CD4-positive, alpha-beta memory T cell (primary cell): ENCODE measurements at regions not wholly inside any gene's neighbourhood (a gene's known extent, or its start where the extent isn't known, plus 50 kb on each side); places are given as distances from the start of the nearest gene placed in this dataset.

ENCODE experiments used
- CTCF ChIA-PET: fragments of 350-600 bp; sonication (Branson Sonifier 250); formaldehyde crosslinking; loops from one replicate; lab custom pipeline; 2021; ENCODE audit warnings: inconsistent platforms; ENCODE audit not compliant: partially characterized antibody; lab: Charles Lee
- POLR2A ChIA-PET: fragments of 350-600 bp; sonication (Branson Sonifier 250); formaldehyde crosslinking; loops from one replicate; lab custom pipeline; 2021; ENCODE audit not compliant: partially characterized antibody; lab: Charles Lee
- DNase-seq, 5 donors: peaks; one replicate each; pipeline versions ENCODE4 v3.0.0 to v3.0.0-alpha.2; 2020 to 2022; ENCODE audit warnings: mixed read lengths in 1 of 5
- H3K27ac ChIP-seq: one replicate; pipeline ENCODE4 v1.7.0; 2013; ENCODE audit warnings: low read depth, low read length
- H3K27me3 ChIP-seq: 2 replicates; pipeline ENCODE4 v1.7.0; 2013; ENCODE audit warnings: mild to moderate bottlenecking, low read length, moderate library complexity; ENCODE audit not compliant: insufficient read depth
- H3K36me3 ChIP-seq: 2 replicates; pipeline ENCODE4 v1.7.0; 2013; ENCODE audit warnings: mild to moderate bottlenecking, low read length, moderate library complexity; ENCODE audit not compliant: insufficient read depth
- H3K4me1 ChIP-seq: 2 replicates; pipeline ENCODE4 v1.7.0; 2013; ENCODE audit warnings: mild to moderate bottlenecking, low read length, moderate library complexity; ENCODE audit not compliant: insufficient read depth
- H3K4me3 ChIP-seq, 2 donors: one replicate each; pipeline ENCODE4 v1.7.0; 2013; ENCODE audit warnings: low read length in 2 of 2, mild to moderate bottlenecking in 1 of 2
- H3K9me3 ChIP-seq, 2 donors: one replicate each; pipeline ENCODE4 v1.7.0; 2013; ENCODE audit warnings: low read length in 2 of 2, control low read depth in 1 of 2; ENCODE audit not compliant: control insufficient read depth in 1 of 2
- H3K27ac Mint-ChIP-seq, 7 donors: one replicate each; pipeline ENCODE4 v1.8.0; 2020 to 2021; ENCODE audit warnings: mixed read lengths in 7 of 7, mild to moderate bottlenecking in 6 of 7, inconsistent platforms in 3 of 7, moderate library complexity in 3 of 7
- H3K27me3 Mint-ChIP-seq, 2 donors: one replicate each; pipeline ENCODE4 v1.8.0; 2020 to 2021; ENCODE audit warnings: mixed read lengths in 2 of 2
- H3K36me3 Mint-ChIP-seq, 2 donors: one replicate each; pipeline ENCODE4 v1.8.0; 2020 to 2021; ENCODE audit warnings: mixed read lengths in 2 of 2, inconsistent platforms in 1 of 2, mild to moderate bottlenecking in 1 of 2
- H3K4me1 Mint-ChIP-seq, 4 donors: one replicate each; pipeline ENCODE4 v1.8.0; 2020 to 2021; ENCODE audit warnings: mixed read lengths in 4 of 4, mild to moderate bottlenecking in 1 of 4
- H3K4me3 Mint-ChIP-seq, 8 donors: one replicate each; pipeline ENCODE4 v1.8.0; 2020 to 2021; ENCODE audit warnings: mixed read lengths in 8 of 8, mild to moderate bottlenecking in 7 of 8, moderate library complexity in 6 of 8, inconsistent platforms in 3 of 8
- H3K9me3 Mint-ChIP-seq, 8 donors: one replicate each; pipeline ENCODE4 v1.8.0; 2020 to 2021; ENCODE audit warnings: mixed read lengths in 8 of 8, mild to moderate bottlenecking in 5 of 8, inconsistent platforms in 3 of 8, moderate library complexity in 1 of 8
- intact Hi-C: fragments of 100-400 bp; cut with micrococcal nuclease; formaldehyde crosslinking; loops from one replicate; pipeline ENCODE4 v1.15.1; 2023

- H3K27me3 Mint-ChIP-seq, result no peaks in the 10 kb centered on the region
- no peaks in the 10 kb centered on the region for H3K27me3 ChIP-seq
- no peaks in the 10 kb centered on the region for H3K9me3 Mint-ChIP-seq
- no peak overlapping the region for H3K27ac ChIP-seq
- H3K27ac Mint-ChIP-seq, result no peak overlapping the region
- ChIA-PET POLR2A (no interaction called here), CTCF (interaction anchor here (0.8 to 28.9 kb wide), 5 partner anchors 8 to 120 kb away, joined by 3 to 845 read pairs (median 6); partner anchors contain the start of gene GLRX5)
- no peaks in the 10 kb centered on the region for H3K9me3 ChIP-seq
- intact Hi-C loops, result loop anchor here (5.0 kb wide), 2 partner anchors 242 to 332 kb away; no protein-coding TSS in a partner anchor
- no peak overlapping the region for H3K4me3 ChIP-seq
- H3K4me1 ChIP-seq, result peaks cover 7% of the 10 kb centered on the region
- no peak for DNase-seq
- no peak overlapping the region for H3K4me3 Mint-ChIP-seq
- H3K36me3 Mint-ChIP-seq, result peaks cover 34 to 79% of the 10 kb centered on the region in 2 donors
- H3K4me1 Mint-ChIP-seq, result peaks cover 3 to 5% (median 5%) of the 10 kb centered on the region in 4 donors
- peaks cover 61% of the 10 kb centered on the region for H3K36me3 ChIP-seq
Measured at GRCh38 chr14:95439881-95440280, 76.6 kb downstream of the SYNE3 start.

GRCh38 chr14:95437715-95438114, 78.7 kb downstream of the SYNE3 start:
- H3K36me3 Mint-ChIP-seq, result peaks cover 49 to 86% of the 10 kb centered on the region in 2 donors
- H3K27me3 Mint-ChIP-seq, result no peaks in the 10 kb centered on the region
- Histone ChIP-seq H3K4me1 (peaks cover 5% of the 10 kb centered on the region), H3K36me3 (peaks cover 75% of the 10 kb centered on the region), H3K9me3 (no peaks in the 10 kb centered on the region), H3K27ac (no peak overlapping the region), H3K4me3 (no peak overlapping the region), H3K27me3 (no peaks in the 10 kb centered on the region)
- ChIA-PET CTCF (interaction anchor here (1.1 to 5.3 kb wide), 3 partner anchors 10 to 89 kb away, joined by 3 to 27 read pairs (median 10); no protein-coding TSS in a partner anchor), POLR2A (no interaction called here)
- H3K27ac Mint-ChIP-seq, result no peak overlapping the region
- no peak for DNase-seq
- intact Hi-C loops, result no loop called here
- no peaks in the 10 kb centered on the region for H3K9me3 Mint-ChIP-seq
- H3K4me1 Mint-ChIP-seq, result peaks cover 2 to 4% (median 2%) of the 10 kb centered on the region in 4 donors
- H3K4me3 Mint-ChIP-seq, result no peak overlapping the region

DNA sequence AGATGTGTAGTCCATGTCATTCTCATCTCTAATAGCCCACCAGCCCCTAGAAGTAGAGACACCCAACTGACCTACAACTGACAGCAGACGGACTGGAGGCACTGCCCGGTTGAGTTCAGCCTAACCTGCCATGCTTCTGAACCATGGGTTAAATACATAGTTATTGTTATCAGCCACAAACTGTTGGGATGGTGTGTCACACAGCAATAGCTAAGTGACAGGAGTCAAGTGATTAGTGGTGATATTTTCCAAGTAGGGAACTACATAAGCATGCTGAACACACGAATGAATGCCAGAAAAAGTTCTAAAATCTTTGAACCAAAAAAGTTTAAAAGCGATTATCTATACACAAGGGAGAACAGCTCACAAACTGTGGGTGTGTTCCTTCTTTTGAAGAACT, 80.1 kb downstream of the SYNE3 start:
- no peak overlapping the region for H3K4me3 Mint-ChIP-seq
- POLR2A ChIA-PET, result no interaction called here
- CTCF ChIA-PET, result interaction anchor here (3.6 to 5.3 kb wide), 2 partner anchors 11 to 91 kb away, joined by 10 to 27 read pairs; no protein-coding TSS in a partner anchor
- H3K27me3 Mint-ChIP-seq, result no peaks in the 10 kb centered on the region
- peaks cover 54 to 82% of the 10 kb centered on the region in 2 donors for H3K36me3 Mint-ChIP-seq
- no peaks in the 10 kb centered on the region for H3K9me3 ChIP-seq
- no peaks in the 10 kb centered on the region for H3K4me1 ChIP-seq
- DNase-seq, result no peak
- peaks cover 75% of the 10 kb centered on the region for H3K36me3 ChIP-seq
- H3K9me3 Mint-ChIP-seq, result no peaks in the 10 kb centered on the region
- H3K4me3 ChIP-seq, result no peak overlapping the region
- peaks cover 0 to 2% (median 0%) of the 10 kb centered on the region in 4 donors for H3K4me1 Mint-ChIP-seq
- no peak overlapping the region for H3K27ac ChIP-seq
- H3K27me3 ChIP-seq, result no peaks in the 10 kb centered on the region
- intact Hi-C loops, result no loop called here
- peak overlapping the region in 1 of 7 donors; percentile 6 for H3K27ac Mint-ChIP-seq

- Histone ChIP-seq H3K4me1 (no peaks in the 10 kb centered on the region), H3K9me3 (no peaks in the 10 kb centered on the region), H3K27ac (no peak overlapping the region), H3K36me3 (peaks cover 69% of the 10 kb centered on the region), H3K4me3 (no peak overlapping the region), H3K27me3 (no peaks in the 10 kb centered on the region)
- no peaks in the 10 kb centered on the region for H3K27me3 Mint-ChIP-seq
- DNase-seq, result no peak
- H3K4me3 Mint-ChIP-seq, result no peak overlapping the region
- CTCF ChIA-PET, result interaction anchor here (0.8 to 5.3 kb wide), 4 partner anchors 8 to 93 kb away, joined by 3 to 27 read pairs (median 4); no protein-coding TSS in a partner anchor
- POLR2A ChIA-PET, result no interaction called here
- intact Hi-C loops, result no loop called here
- H3K9me3 Mint-ChIP-seq, result no peaks in the 10 kb centered on the region
- H3K4me1 Mint-ChIP-seq, result peaks cover 0 to 2% (median under 1%) of the 10 kb centered on the region in 4 donors
- no peak overlapping the region for H3K27ac Mint-ChIP-seq
- peaks cover 62 to 87% of the 10 kb centered on the region in 2 donors for H3K36me3 Mint-ChIP-seq
Measured at GRCh38 chr14:95434121-95434520, 82.3 kb downstream of the SYNE3 start.

GRCh38 chr14:95433094-95433478, 83.4 kb downstream of the SYNE3 start:
- Mint-ChIP-seq H3K9me3 (no peaks in the 10 kb centered on the region), H3K27ac (no peak overlapping the region), H3K36me3 (peaks cover 70 to 86% of the 10 kb centered on the region in 2 donors), H3K4me1 (peaks cover 0 to 2% (median under 1%) of the 10 kb centered on the region in 4 donors), H3K27me3 (no peaks in the 10 kb centered on the region), H3K4me3 (no peak overlapping the region)
- CTCF ChIA-PET, result interaction anchor here (0.8 to 1.8 kb wide), 4 partner anchors 9 to 12 kb away, joined by 3 to 6 read pairs (median 4); no protein-coding TSS in a partner anchor
- H3K4me1 ChIP-seq, result no peaks in the 10 kb centered on the region
- H3K27me3 ChIP-seq, result no peaks in the 10 kb centered on the region
- peaks cover 63% of the 10 kb centered on the region for H3K36me3 ChIP-seq
- POLR2A ChIA-PET, result no interaction called here
- no peak overlapping the region for H3K4me3 ChIP-seq
- H3K27ac ChIP-seq, result no peak overlapping the region
- H3K9me3 ChIP-seq, result no peaks in the 10 kb centered on the region
- intact Hi-C loops, result no loop called here
- DNase-seq, result no peak

GRCh38 chr14:95432144-95433093, 84.0 kb downstream of the SYNE3 start:
- H3K4me1 Mint-ChIP-seq, result peaks cover 0 to 2% (median under 1%) of the 10 kb centered on the region in 4 donors
- H3K27me3 ChIP-seq, result no peaks in the 10 kb centered on the region
- no peaks in the 10 kb centered on the region for H3K9me3 ChIP-seq
- H3K4me3 Mint-ChIP-seq, result no peak overlapping the region
- peaks cover 69 to 90% of the 10 kb centered on the region in 2 donors for H3K36me3 Mint-ChIP-seq
- H3K36me3 ChIP-seq, result peaks cover 63% of the 10 kb centered on the region
- intact Hi-C loops, result no loop called here
- H3K4me1 ChIP-seq, result no peaks in the 10 kb centered on the region
- DNase-seq, result no peak
- no peak overlapping the region for H3K4me3 ChIP-seq
- H3K27me3 Mint-ChIP-seq, result no peaks in the 10 kb centered on the region
- ChIA-PET CTCF (interaction anchor here (1.0 to 1.8 kb wide), 4 partner anchors 8 to 13 kb away, joined by 3 to 6 read pairs (median 4); no protein-coding TSS in a partner anchor), POLR2A (no interaction called here)
- no peaks in the 10 kb centered on the region for H3K9me3 Mint-ChIP-seq
- H3K27ac Mint-ChIP-seq, result no peak overlapping the region
- no peak overlapping the region for H3K27ac ChIP-seq
